IPS-15b (cell line): ENCODE measurements at regions not wholly inside any gene's neighbourhood (a gene's known extent, or its start where the extent isn't known, plus 50 kb on each side); places are given as distances from the start of the nearest gene placed in this dataset.

Experiments
- H3K27me3 ChIP-seq: one replicate; pipeline ENCODE4 v1.6.1; 2013; ENCODE audit warnings: low read length; ENCODE audit not compliant: control insufficient read depth, insufficient read depth
- H3K36me3 ChIP-seq: one replicate; pipeline ENCODE4 v1.6.1; 2013; ENCODE audit warnings: low read length; ENCODE audit not compliant: control insufficient read depth, insufficient read depth
- H3K4me1 ChIP-seq: one replicate; pipeline ENCODE4 v1.6.1; 2013; ENCODE audit warnings: mild to moderate bottlenecking, low read length; ENCODE audit not compliant: control insufficient read depth, insufficient read depth
- H3K4me3 ChIP-seq: one replicate; pipeline ENCODE4 v1.5.1; 2013; ENCODE audit warnings: low read depth, low read length
- H3K9ac ChIP-seq: one replicate; pipeline ENCODE4 v1.6.1; 2013; ENCODE audit warnings: low read depth, mild to moderate bottlenecking, low read length
- H3K9me3 ChIP-seq: one replicate; pipeline ENCODE4 v1.6.1; 2013; ENCODE audit warnings: mild to moderate bottlenecking, low read length; ENCODE audit not compliant: control insufficient read depth, insufficient read depth

DNA sequence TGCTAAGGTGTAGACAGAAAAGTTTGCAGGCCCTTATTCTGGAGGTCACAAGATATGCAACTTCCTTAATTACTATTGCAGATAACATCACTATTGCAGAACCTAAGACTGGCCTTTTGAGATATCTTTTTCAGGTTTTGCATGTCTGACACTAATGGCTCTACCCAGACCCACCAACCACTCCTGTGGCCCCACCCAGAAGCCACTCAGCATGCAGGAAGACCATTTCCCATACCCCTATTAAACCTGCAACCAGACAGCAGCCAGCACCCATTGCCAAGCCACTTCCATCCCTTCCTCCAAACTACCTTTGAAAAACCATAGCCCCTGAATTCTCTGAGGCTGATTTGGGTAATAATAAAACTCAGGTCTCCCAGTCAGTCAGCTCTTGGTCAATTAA, 297.6 kb downstream of the SLITRK6 start:
- no peak overlapping the region for H3K4me3 ChIP-seq
- H3K36me3 ChIP-seq = no peaks in the 10 kb centered on the region
- H3K27me3 ChIP-seq = no peaks in the 10 kb centered on the region
- no peaks in the 10 kb centered on the region for H3K9me3 ChIP-seq
- no peak overlapping the region for H3K9ac ChIP-seq
- peaks cover 6% of the 10 kb centered on the region for H3K4me1 ChIP-seq

DNA sequence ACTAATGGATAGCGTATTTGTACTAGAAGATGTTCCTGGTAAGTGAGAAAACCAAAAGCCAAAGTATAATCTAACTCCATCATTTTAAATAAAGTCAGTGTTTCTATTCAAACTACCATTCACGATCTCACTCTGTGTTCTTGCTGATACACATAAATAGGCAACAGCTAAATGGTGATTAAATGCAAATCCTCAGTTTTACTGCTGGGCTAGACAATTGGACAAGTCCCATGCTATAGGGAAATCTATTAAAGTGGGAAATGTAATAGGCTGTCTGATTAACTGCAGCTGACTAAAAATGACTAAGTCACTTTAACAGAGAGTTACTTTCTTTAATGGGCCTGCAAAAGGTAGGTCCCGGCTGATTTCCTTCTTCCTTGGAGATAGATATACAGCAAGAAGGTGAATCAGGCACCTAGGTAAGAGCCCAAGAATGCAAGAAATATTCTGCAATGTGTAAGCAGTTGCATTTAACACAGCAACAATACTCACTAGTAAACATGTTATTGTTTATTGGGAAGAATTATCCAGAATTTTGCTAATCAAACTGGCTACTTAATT, 298.4 kb downstream of the SLITRK6 start:
- H3K9ac ChIP-seq = no peak overlapping the region
- no peaks in the 10 kb centered on the region for H3K9me3 ChIP-seq
- no peak overlapping the region for H3K4me3 ChIP-seq
- H3K36me3 ChIP-seq = no peaks in the 10 kb centered on the region
- peaks cover 6% of the 10 kb centered on the region for H3K4me1 ChIP-seq
- H3K27me3 ChIP-seq = no peaks in the 10 kb centered on the region

DNA sequence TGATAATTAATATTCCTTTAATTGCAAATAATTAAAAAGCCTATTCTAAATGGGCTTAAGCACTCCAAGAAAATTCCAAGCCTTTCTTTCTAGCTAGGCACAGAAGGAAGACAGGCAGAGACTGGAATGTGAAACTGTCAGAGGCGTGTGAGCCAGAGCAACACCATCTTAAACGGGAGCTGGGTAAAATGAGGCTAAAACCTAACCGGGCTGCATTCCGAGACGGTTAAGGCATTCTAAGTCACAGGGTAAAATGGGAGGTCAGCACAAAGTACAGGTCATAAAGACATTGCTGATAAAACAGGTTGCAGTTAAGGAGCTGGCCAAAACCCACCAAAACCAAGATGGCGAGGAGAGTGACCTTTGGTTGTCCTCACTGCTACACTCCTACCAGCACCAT, 300.4 kb downstream of the SLITRK6 start:
- H3K9ac ChIP-seq = no peak overlapping the region
- H3K4me1 ChIP-seq = peaks cover 6% of the 10 kb centered on the region
- no peaks in the 10 kb centered on the region for H3K36me3 ChIP-seq
- no peaks in the 10 kb centered on the region for H3K9me3 ChIP-seq
- H3K27me3 ChIP-seq = no peaks in the 10 kb centered on the region
- no peak overlapping the region for H3K4me3 ChIP-seq

DNA sequence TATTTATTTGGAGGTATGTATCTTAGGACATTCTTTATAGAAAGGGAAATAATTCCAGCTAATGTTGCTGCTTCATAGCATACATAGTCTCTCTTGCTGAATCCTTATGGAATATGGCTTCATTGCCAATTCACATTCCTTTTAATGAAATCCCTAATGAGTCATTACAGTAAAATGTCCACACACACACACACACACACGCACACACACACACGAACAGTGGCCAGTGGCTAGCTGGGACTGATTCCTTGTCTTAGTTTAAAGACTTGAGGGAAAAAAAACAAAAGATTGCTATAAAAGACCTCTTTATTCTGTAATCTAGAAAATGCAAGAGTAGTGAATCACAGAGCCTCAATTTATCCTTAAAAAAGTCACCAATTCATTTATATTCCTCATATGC, 301.6 kb downstream of the SLITRK6 start:
- Histone ChIP-seq H3K27me3 (no peaks in the 10 kb centered on the region), H3K4me1 (peaks cover 6% of the 10 kb centered on the region), H3K4me3 (no peak overlapping the region), H3K36me3 (no peaks in the 10 kb centered on the region), H3K9me3 (no peaks in the 10 kb centered on the region), H3K9ac (no peak overlapping the region)

DNA sequence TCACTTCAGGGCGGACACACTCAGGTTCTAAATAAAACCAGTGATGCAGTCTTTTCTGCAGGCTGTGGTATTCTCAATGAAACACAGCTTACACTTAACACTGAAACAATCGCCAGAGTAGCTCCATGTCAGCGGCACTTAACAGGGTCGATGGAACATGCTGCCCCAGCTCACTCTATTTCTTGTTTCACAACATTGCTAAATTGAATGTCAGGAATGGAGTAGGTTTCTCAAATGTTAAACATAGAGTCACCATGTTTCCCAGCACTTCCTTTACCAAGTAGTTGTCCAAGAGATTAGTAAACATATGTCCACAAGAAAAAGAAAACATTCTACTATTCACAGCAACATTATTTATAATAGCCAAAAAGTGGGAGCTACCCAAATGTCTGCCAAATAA, 306.9 kb downstream of the SLITRK6 start:
- no peaks in the 10 kb centered on the region for H3K4me1 ChIP-seq
- H3K36me3 ChIP-seq = no peaks in the 10 kb centered on the region
- H3K9me3 ChIP-seq = no peaks in the 10 kb centered on the region

DNA sequence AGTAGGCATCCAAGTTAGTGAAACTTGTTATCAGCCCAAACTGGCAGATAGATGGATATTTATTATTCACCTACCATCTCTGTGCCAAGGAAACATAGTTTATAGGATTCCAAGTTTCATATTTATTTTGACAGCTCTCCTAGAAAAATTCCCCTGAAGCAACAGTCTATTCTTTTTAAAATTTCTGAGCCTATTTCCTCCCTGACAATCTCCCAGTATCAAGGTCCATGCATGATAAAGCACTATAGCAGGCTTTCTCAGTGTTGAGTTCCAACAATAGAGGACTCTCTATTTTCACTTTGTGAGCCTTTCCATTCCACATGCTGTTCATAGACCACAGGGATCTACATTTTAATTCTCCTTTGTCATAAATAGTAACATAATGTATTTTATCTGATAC, 312.6 kb downstream of the SLITRK6 start:
- H3K4me1 ChIP-seq = no peaks in the 10 kb centered on the region
- H3K36me3 ChIP-seq = no peaks in the 10 kb centered on the region
- H3K4me3 ChIP-seq = no peak overlapping the region
- no peak overlapping the region for H3K9ac ChIP-seq
- no peaks in the 10 kb centered on the region for H3K27me3 ChIP-seq
- H3K9me3 ChIP-seq = no peaks in the 10 kb centered on the region

More for the DNA sequence above, 306.9 kb downstream of the SLITRK6 start:
- H3K9ac ChIP-seq = no peak overlapping the region
- H3K27me3 ChIP-seq = no peaks in the 10 kb centered on the region
- H3K4me3 ChIP-seq = no peak overlapping the region

DNA sequence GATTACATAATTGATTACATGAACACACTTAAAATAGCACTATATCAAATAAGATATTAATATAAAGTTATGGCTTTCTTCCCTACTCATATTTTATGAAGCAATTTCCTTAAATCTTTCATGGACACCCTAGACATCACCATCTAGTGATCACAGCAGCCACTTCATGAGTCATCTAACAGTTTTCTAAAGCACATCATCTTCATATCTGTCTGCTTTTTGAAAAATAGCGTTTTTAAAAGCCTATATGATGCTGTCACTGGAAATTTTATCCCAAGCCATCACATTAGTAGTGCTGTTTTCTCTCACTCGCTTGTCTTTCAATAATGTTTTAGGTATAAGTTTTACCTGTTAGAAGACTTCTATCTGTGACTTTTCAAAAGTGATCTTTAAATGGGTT, 326.1 kb downstream of the SLITRK6 start:
- no peak overlapping the region for H3K9ac ChIP-seq
- no peaks in the 10 kb centered on the region for H3K27me3 ChIP-seq
- H3K36me3 ChIP-seq = no peaks in the 10 kb centered on the region
- H3K9me3 ChIP-seq = no peaks in the 10 kb centered on the region
- H3K4me1 ChIP-seq = no peaks in the 10 kb centered on the region
- H3K4me3 ChIP-seq = no peak overlapping the region

DNA sequence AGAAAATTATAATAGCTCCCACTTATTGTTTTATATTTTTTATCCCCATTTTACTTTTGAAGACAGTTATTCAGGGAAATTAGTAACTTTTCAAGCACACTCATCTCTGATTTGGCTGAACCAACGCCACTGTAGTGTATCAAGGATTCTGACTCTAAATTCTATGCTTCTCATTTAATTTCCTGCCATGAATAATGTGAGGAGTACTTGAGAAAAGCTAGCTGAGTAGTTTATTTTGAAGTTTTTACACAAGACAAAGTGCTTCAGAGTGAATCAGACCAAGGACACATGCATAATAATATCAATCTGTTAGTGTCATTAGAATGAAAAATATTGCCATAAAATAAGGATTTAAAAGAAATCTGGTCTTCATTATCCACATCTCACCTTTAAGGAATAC, 329.9 kb downstream of the SLITRK6 start:
- H3K36me3 ChIP-seq = no peaks in the 10 kb centered on the region
- no peak overlapping the region for H3K4me3 ChIP-seq
- H3K9ac ChIP-seq = no peak overlapping the region
- H3K9me3 ChIP-seq = no peaks in the 10 kb centered on the region
- no peaks in the 10 kb centered on the region for H3K4me1 ChIP-seq
- H3K27me3 ChIP-seq = no peaks in the 10 kb centered on the region

DNA sequence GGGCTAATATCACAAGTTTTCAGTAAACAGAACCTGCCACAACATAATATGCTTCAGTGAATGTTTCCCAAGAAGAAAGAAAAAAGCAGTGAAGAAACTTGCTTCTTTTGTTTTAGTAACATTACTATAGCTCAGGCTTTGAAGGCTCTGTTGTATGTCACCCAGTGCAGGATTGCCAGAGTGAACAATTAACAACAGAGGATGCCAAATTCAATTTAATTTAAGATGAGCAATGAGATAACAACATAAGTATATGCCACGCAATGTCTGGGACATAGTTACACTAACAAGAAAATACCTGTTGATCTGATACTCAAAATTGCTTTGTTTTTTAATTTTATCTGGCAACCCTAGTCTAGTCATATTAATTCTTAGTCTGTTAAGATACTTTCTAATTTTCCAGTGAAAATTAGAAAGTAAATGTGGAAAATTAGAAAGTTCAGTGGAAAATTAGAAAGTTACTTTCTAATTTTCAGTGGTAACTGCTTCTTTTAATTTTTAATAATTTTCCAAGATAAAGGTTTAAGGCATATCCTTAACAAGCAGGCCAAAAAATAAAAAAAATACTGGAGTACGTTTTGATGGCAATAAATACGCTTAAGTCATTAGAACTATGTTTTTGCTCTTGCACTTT, 336.3 kb downstream of the SLITRK6 start:
- Histone ChIP-seq H3K36me3 (no peaks in the 10 kb centered on the region), H3K27me3 (no peaks in the 10 kb centered on the region), H3K9ac (no peak overlapping the region), H3K9me3 (peaks cover 7% of the 10 kb centered on the region), H3K4me3 (no peak overlapping the region), H3K4me1 (no peaks in the 10 kb centered on the region)

DNA sequence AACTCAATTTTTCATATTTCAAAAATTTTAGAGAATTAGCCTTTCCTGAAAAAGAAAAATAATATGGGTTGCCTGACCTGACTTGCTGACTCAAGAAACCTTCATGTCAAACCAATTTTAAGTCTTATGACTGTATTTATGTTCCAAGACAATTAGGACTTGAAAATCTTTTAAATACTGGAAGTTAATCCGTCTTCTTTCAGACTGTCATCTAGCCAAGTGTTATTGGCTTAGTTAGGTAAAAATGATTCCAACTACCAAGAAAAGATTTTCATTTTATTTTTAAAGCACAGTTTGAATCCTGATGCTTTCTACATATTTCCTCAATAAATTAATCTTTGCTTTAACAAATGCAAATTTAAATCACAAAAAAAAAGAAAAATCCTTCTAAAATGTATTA, 337.6 kb downstream of the SLITRK6 start:
- no peak overlapping the region for H3K4me3 ChIP-seq
- no peaks in the 10 kb centered on the region for H3K27me3 ChIP-seq
- no peaks in the 10 kb centered on the region for H3K36me3 ChIP-seq
- peaks cover 7% of the 10 kb centered on the region for H3K9me3 ChIP-seq
- H3K9ac ChIP-seq = no peak overlapping the region
- no peaks in the 10 kb centered on the region for H3K4me1 ChIP-seq

DNA sequence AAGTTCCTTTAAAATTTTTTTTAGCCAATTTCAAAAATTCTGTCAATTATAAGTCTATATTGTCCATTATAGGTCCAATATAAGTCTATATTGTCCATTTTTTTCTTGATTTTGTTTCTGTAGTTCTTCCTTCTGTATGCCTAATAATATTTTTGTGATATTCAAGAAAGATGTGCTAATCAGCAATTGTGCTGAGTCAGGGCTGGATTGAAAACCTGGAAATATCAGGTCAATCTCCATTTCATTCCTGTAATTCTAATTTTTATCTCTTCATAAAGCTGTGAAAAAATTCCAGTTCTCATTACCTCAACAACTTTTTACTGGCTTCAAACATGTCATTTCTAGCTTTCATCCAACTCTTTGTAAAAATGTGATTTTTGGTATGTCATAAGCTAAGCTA, 353.7 kb downstream of the SLITRK6 start:
- Histone ChIP-seq H3K9ac (no peak overlapping the region), H3K27me3 (no peaks in the 10 kb centered on the region), H3K4me3 (no peak overlapping the region), H3K4me1 (no peaks in the 10 kb centered on the region), H3K9me3 (no peaks in the 10 kb centered on the region), H3K36me3 (no peaks in the 10 kb centered on the region)

DNA sequence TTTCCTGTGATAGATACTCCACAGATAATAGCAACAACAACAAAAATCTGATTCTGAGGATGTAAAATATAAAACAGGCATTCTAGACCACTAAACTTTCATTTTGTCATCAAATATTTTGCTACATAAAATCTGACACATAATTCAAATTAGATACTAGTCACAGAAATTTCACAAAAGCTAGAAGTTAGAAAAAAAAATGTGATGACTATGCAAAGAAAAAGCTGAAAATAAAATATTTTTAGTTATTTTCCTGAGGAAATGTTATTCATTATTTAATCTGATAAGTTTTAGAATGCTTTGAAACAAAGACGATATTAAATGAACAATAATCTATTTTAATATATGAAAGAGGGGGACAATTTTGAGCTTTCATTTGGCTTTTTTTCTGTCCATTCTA, 357.2 kb downstream of the SLITRK6 start:
- Histone ChIP-seq H3K9me3 (no peaks in the 10 kb centered on the region), H3K4me1 (peaks cover 5% of the 10 kb centered on the region), H3K9ac (no peak overlapping the region), H3K27me3 (no peaks in the 10 kb centered on the region), H3K4me3 (no peak overlapping the region), H3K36me3 (no peaks in the 10 kb centered on the region)
